Hepatocyte (in vitro differentiated cells): ENCODE measurements at regions not wholly inside any gene's neighbourhood (a gene's known extent, or its start where the extent isn't known, plus 50 kb on each side); places are given as distances from the start of the nearest gene placed in this dataset.

Experiments used
- CTCF ChIP-seq: fragments of 200-600 bp; sonication (generic); IDR thresholded peaks from 2 replicates; pipeline ENCODE4 v1.5.1; 2016; ENCODE audit warnings: antibody characterized with exemption, mild to moderate bottlenecking; ENCODE audit not compliant: poor library complexity
- EZH2 ChIP-seq: fragments of 200-600 bp; sonication (generic); IDR thresholded peaks from 2 replicates; pipeline ENCODE4 v1.6.1; 2016; ENCODE audit warnings: antibody characterized with exemption, mild to moderate bottlenecking, borderline replicate concordance
- EZH2phosphoT487 ChIP-seq: fragments of 200-600 bp; sonication (generic); IDR thresholded peaks from one replicate; pipeline ENCODE4 v1.6.1; 2018; ENCODE audit warnings: antibody characterized with exemption, mild to moderate bottlenecking, low read depth, moderate library complexity; ENCODE audit not compliant: unreplicated experiment, severe bottlenecking

- TF ChIP-seq CTCF (no peak), EZH2phosphoT487 (no peak), EZH2 (no peak)
Observed at GRCh38 chr18:78082816-78083215, 833.2 kb downstream of the GALR1 start.
